ENCODE measurements at regions not wholly inside any gene's neighbourhood (a gene's known extent, or its start where the extent isn't known, plus 50 kb on each side); places are given as distances from the start of the nearest gene placed in this dataset.

- Histone ChIP-seq H4K20me1 (ENCODE audit: insufficient read depth, low read length) (no peaks in the 10 kb centered on the region), H3K36me3 (replicated peaks in 1 of 2; ENCODE audit: control insufficient read depth in 1 of 2, insufficient read depth in 2 of 2, low read length in 2 of 2) (no peaks in the 10 kb centered on the region), H3K9me3 (replicated peaks in 1 of 2; ENCODE audit: control insufficient read depth in 1 of 2, insufficient read depth in 1 of 2, low read length in 2 of 2) (peaks cover 14 to 17% of the 10 kb centered on the region in 2 donors), H3K9ac (ENCODE audit: insufficient read depth, low read length, poor library complexity, severe bottlenecking) (no peak overlapping the region), H3K79me2 (ENCODE audit: insufficient read depth, low read length) (no peaks in the 10 kb centered on the region), H3K27ac (ENCODE audit: low read depth in 1 of 2, low read length in 2 of 2) (no peak overlapping the region), H3K4me1 (ENCODE audit: control insufficient read depth in 1 of 2, insufficient read depth in 2 of 2, low read length in 2 of 2) (no peaks in the 10 kb centered on the region), H2AFZ (ENCODE audit: insufficient read depth, low read depth, low read length, poor library complexity, severe bottlenecking) (no peak overlapping the region), H3K4me3 (replicated peaks in 1 of 3; ENCODE audit: low read depth in 2 of 3, low read length in 3 of 3) (no peak overlapping the region), H3K27me3 (ENCODE audit: control insufficient read depth in 2 of 2, insufficient read depth in 2 of 2, low read length in 2 of 2) (no peaks in the 10 kb centered on the region), H3K4me2 (replicated peaks; ENCODE audit: extremely low read depth, low read length, poor library complexity, severe bottlenecking) (no peak overlapping the region)
- Mint-ChIP-seq H3K27ac (no peak overlapping the region), H3K4me3 (no peak overlapping the region), H3K36me3 (no peaks in the 10 kb centered on the region), H3K27me3 (ENCODE audit: low read depth in 3 of 3) (no peaks in the 10 kb centered on the region), H3K4me1 (no peaks in the 10 kb centered on the region), H3K9me3 (peaks cover 0 to 16% (median 15%) of the 10 kb centered on the region in 7 donors)
- intact Hi-C loops (cut with micrococcal nuclease): no loop called here
- DNase-seq: no peak
- whole genome bisulfite sequencing (ENCODE audit: insufficient coverage): 100% methylated on average over 1 of the region's 2 CpGs
- no peak for TF ChIP-seq CTCF (IDR thresholded peaks at IDR 0.05)
Measured at GRCh38 chr13:83622422-83622784, 259.9 kb downstream of the SLITRK1 start.

- Mint-ChIP-seq H3K9me3 (peaks cover 0 to 16% (median 15%) of the 10 kb centered on the region in 7 donors), H3K4me3 (no peak overlapping the region), H3K27ac (peak overlapping the region in 1 of 7 donors; percentile 76), H3K4me1 (no peaks in the 10 kb centered on the region), H3K27me3 (ENCODE audit: low read depth in 3 of 3) (no peaks in the 10 kb centered on the region), H3K36me3 (no peaks in the 10 kb centered on the region)
- H3K9me3 ChIP-seq (replicated peaks in 1 of 2; ENCODE audit: control insufficient read depth in 1 of 2, insufficient read depth in 1 of 2, low read length in 2 of 2): peaks cover 14 to 15% of the 10 kb centered on the region in 2 donors
- H4K20me1 ChIP-seq (ENCODE audit: insufficient read depth, low read length): no peaks in the 10 kb centered on the region
- intact Hi-C loops (cut with micrococcal nuclease): no loop called here
- H3K4me2 ChIP-seq (replicated peaks; ENCODE audit: extremely low read depth, low read length, poor library complexity, severe bottlenecking): no peak overlapping the region
- H3K27ac ChIP-seq (ENCODE audit: low read depth in 1 of 2, low read length in 2 of 2): no peak overlapping the region
- no peaks in the 10 kb centered on the region for H3K27me3 ChIP-seq (ENCODE audit: control insufficient read depth in 2 of 2, insufficient read depth in 2 of 2, low read length in 2 of 2)
- DNase-seq: no peak
- H3K4me3 ChIP-seq (replicated peaks in 1 of 3; ENCODE audit: low read depth in 2 of 3, low read length in 3 of 3): no peak overlapping the region
- H3K4me1 ChIP-seq (ENCODE audit: control insufficient read depth in 1 of 2, insufficient read depth in 2 of 2, low read length in 2 of 2): no peaks in the 10 kb centered on the region
- no peak overlapping the region for H2AFZ ChIP-seq (ENCODE audit: insufficient read depth, low read depth, low read length, poor library complexity, severe bottlenecking)
- H3K79me2 ChIP-seq (ENCODE audit: insufficient read depth, low read length): no peaks in the 10 kb centered on the region
- 92% methylated on average over 8 of the region's 10 CpGs for WGBS (ENCODE audit: insufficient coverage)
- no peak overlapping the region for H3K9ac ChIP-seq (ENCODE audit: insufficient read depth, low read length, poor library complexity, severe bottlenecking)
- no peak for TF ChIP-seq CTCF (IDR thresholded peaks at IDR 0.05)
- no peaks in the 10 kb centered on the region for H3K36me3 ChIP-seq (replicated peaks in 1 of 2; ENCODE audit: control insufficient read depth in 1 of 2, insufficient read depth in 2 of 2, low read length in 2 of 2)
Measured at GRCh38 chr13:83621765-83622421, 260.4 kb downstream of the SLITRK1 start.

Measured in CD14-positive monocyte (primary cell).